IPS DF 6.9 (cell line): ENCODE measurements at regions not wholly inside any gene's neighbourhood (a gene's known extent, or its start where the extent isn't known, plus 50 kb on each side); places are given as distances from the start of the nearest gene placed in this dataset.

Experiments
- DNase-seq: peaks from one replicate; pipeline ENCODE4 v3.0.0-alpha.2; 2013; ENCODE audit warnings: low read depth, low spot score
- H3K27ac ChIP-seq: one replicate; pipeline ENCODE4 v1.5.1; 2013; ENCODE audit warnings: low read length, control low read depth
- H3K27me3 ChIP-seq: 2 replicates; pipeline ENCODE4 v1.6.1; 2013; ENCODE audit warnings: mild to moderate bottlenecking, low read length; ENCODE audit not compliant: control insufficient read depth, insufficient read depth
- H3K36me3 ChIP-seq: 2 replicates; pipeline ENCODE4 v1.6.1; 2013; ENCODE audit warnings: low read length; ENCODE audit not compliant: control insufficient read depth, insufficient read depth
- H3K4me1 ChIP-seq: 2 replicates; pipeline ENCODE4 v1.6.1; 2013; ENCODE audit warnings: low read length; ENCODE audit not compliant: control insufficient read depth, insufficient read depth
- H3K4me3 ChIP-seq: 2 replicates; pipeline ENCODE4 v1.5.1; 2013; ENCODE audit warnings: mild to moderate bottlenecking, low read length
- H3K9me3 ChIP-seq: 2 replicates; pipeline ENCODE4 v1.6.1; 2013; ENCODE audit warnings: low read length, inconsistent platforms; ENCODE audit not compliant: control insufficient read depth, insufficient read depth
- WGBS: extraction: QIAGEN DNeasy Blood & Tissue Kit; methylation state at CpG from one replicate; pipeline ENCODE4 v1.1.7; 2013; ENCODE audit warnings: mixed read lengths, missing lambda C conversion rate; ENCODE audit not compliant: insufficient read length, insufficient coverage; 5-methylcytosine and 5-hydroxymethylcytosine counted together

- Histone ChIP-seq H3K4me3 (no peak overlapping the region), H3K9me3 (no peaks in the 10 kb centered on the region), H3K36me3 (no peaks in the 10 kb centered on the region), H3K27me3 (no peaks in the 10 kb centered on the region), H3K4me1 (no peaks in the 10 kb centered on the region), H3K27ac (no peak overlapping the region)
- no CpG with 5 or more reads among the region's 2 CpGs for WGBS
- DNase-seq = no peak
Observed at GRCh38 chr2:6444514-6444913, 421.2 kb downstream of the CMPK2 start.

- no CpG with 5 or more reads among the region's 3 CpGs for WGBS
- Histone ChIP-seq H3K27me3 (no peaks in the 10 kb centered on the region), H3K36me3 (no peaks in the 10 kb centered on the region), H3K4me1 (no peaks in the 10 kb centered on the region), H3K27ac (no peak overlapping the region), H3K9me3 (no peaks in the 10 kb centered on the region), H3K4me3 (no peak overlapping the region)
- DNase-seq = no peak
Observed at GRCh38 chr2:6445156-6445555, 420.6 kb downstream of the CMPK2 start.

GRCh38 chr2:6446938-6447608 lies 418.6 kb downstream of the CMPK2 start:
- no peaks in the 10 kb centered on the region for H3K27me3 ChIP-seq
- no peak for DNase-seq
- no peaks in the 10 kb centered on the region for H3K9me3 ChIP-seq
- no peaks in the 10 kb centered on the region for H3K36me3 ChIP-seq
- no peak overlapping the region for H3K4me3 ChIP-seq
- no peak overlapping the region for H3K27ac ChIP-seq
- no CpG with 5 or more reads among the region's 3 CpGs for WGBS
- no peaks in the 10 kb centered on the region for H3K4me1 ChIP-seq

GRCh38 chr2:6448893-6449292 lies 416.8 kb downstream of the CMPK2 start:
- DNase-seq = no peak
- H3K9me3 ChIP-seq = no peaks in the 10 kb centered on the region
- H3K4me1 ChIP-seq = no peaks in the 10 kb centered on the region
- WGBS = no CpG with 5 or more reads among the region's 7 CpGs
- H3K36me3 ChIP-seq = no peaks in the 10 kb centered on the region
- no peak overlapping the region for H3K27ac ChIP-seq
- H3K4me3 ChIP-seq = no peak overlapping the region
- no peaks in the 10 kb centered on the region for H3K27me3 ChIP-seq

- no peaks in the 10 kb centered on the region for H3K27me3 ChIP-seq
- H3K9me3 ChIP-seq = no peaks in the 10 kb centered on the region
- no peak for DNase-seq
- no peaks in the 10 kb centered on the region for H3K4me1 ChIP-seq
- no peaks in the 10 kb centered on the region for H3K36me3 ChIP-seq
- H3K4me3 ChIP-seq = no peak overlapping the region
- no peak overlapping the region for H3K27ac ChIP-seq
- WGBS = no CpG with 5 or more reads among the region's 4 CpGs
Observed at GRCh38 chr2:6449343-6449742, 416.4 kb downstream of the CMPK2 start.

- WGBS = no CpG with 5 or more reads among the region's 4 CpGs
- Histone ChIP-seq H3K4me3 (no peak overlapping the region), H3K4me1 (no peaks in the 10 kb centered on the region), H3K36me3 (no peaks in the 10 kb centered on the region), H3K27me3 (no peaks in the 10 kb centered on the region), H3K27ac (no peak overlapping the region), H3K9me3 (no peaks in the 10 kb centered on the region)
- peak; percentile 31 for DNase-seq
Observed at GRCh38 chr2:6452702-6453481, 412.8 kb downstream of the CMPK2 start.

- Histone ChIP-seq H3K4me1 (no peaks in the 10 kb centered on the region), H3K27ac (no peak overlapping the region), H3K9me3 (no peaks in the 10 kb centered on the region), H3K27me3 (no peaks in the 10 kb centered on the region), H3K36me3 (no peaks in the 10 kb centered on the region), H3K4me3 (no peak overlapping the region)
- no peak for DNase-seq
- WGBS = no CpG with 5 or more reads among the region's 1 CpG
Observed at GRCh38 chr2:6454286-6454990, 411.3 kb downstream of the CMPK2 start.

- Histone ChIP-seq H3K36me3 (no peaks in the 10 kb centered on the region), H3K4me1 (no peaks in the 10 kb centered on the region), H3K9me3 (no peaks in the 10 kb centered on the region), H3K27me3 (no peaks in the 10 kb centered on the region), H3K4me3 (no peak overlapping the region), H3K27ac (no peak overlapping the region)
- no CpG with 5 or more reads among the region's 13 CpGs for WGBS
- no peak for DNase-seq
Observed at GRCh38 chr2:6459138-6459537, 406.6 kb downstream of the CMPK2 start.

- no peak overlapping the region for H3K4me3 ChIP-seq
- H3K9me3 ChIP-seq = no peaks in the 10 kb centered on the region
- no CpG with 5 or more reads among the region's 1 CpG for WGBS
- H3K27me3 ChIP-seq = no peaks in the 10 kb centered on the region
- no peak for DNase-seq
- no peaks in the 10 kb centered on the region for H3K4me1 ChIP-seq
- no peak overlapping the region for H3K27ac ChIP-seq
- H3K36me3 ChIP-seq = no peaks in the 10 kb centered on the region
Observed at GRCh38 chr2:6470518-6470917, 395.2 kb downstream of the CMPK2 start.

- Histone ChIP-seq H3K9me3 (no peaks in the 10 kb centered on the region), H3K4me3 (no peak overlapping the region), H3K4me1 (no peaks in the 10 kb centered on the region), H3K36me3 (no peaks in the 10 kb centered on the region), H3K27ac (no peak overlapping the region), H3K27me3 (no peaks in the 10 kb centered on the region)
- no peak for DNase-seq
- WGBS = no CpG with 5 or more reads among the region's 4 CpGs
Observed at GRCh38 chr2:6471419-6471818, 394.3 kb downstream of the CMPK2 start.
